Neural cell (in vitro differentiated cells): ENCODE measurements at regions not wholly inside any gene's neighbourhood (a gene's known extent, or its start where the extent isn't known, plus 50 kb on each side); places are given as distances from the start of the nearest gene placed in this dataset.

ENCODE experiments used
- CTCF ChIP-seq: fragments of 450-650 bp; IDR thresholded peaks from 2 replicates; pipeline ENCODE4 v1.5.1; 2014; ENCODE audit warnings: antibody characterized with exemption, mild to moderate bottlenecking, moderate library complexity; ENCODE audit not compliant: poor library complexity, severe bottlenecking
- EP300 ChIP-seq: fragments of 450-650 bp; conservative IDR thresholded peaks from 2 replicates; pipeline ENCODE4 v1.6.1; 2014; ENCODE audit warnings: antibody characterized with exemption, mild to moderate bottlenecking, moderate library complexity; ENCODE audit not compliant: poor library complexity, severe bottlenecking
- EZH2 ChIP-seq: fragments of 200-600, 300-800 bp; shearing (Covaris generic), sonication (generic); IDR thresholded peaks from 2 replicates; pipeline ENCODE4 v1.6.1; 2014; ENCODE audit warnings: antibody characterized with exemption, low read length, borderline replicate concordance, mild to moderate bottlenecking; ENCODE audit not compliant: insufficient read depth, poor library complexity, severe bottlenecking
- MXI1 ChIP-seq: fragments of 450-650 bp; conservative IDR thresholded peaks from 2 replicates; pipeline ENCODE4 v1.6.1; 2014; ENCODE audit warnings: antibody characterized with exemption, mild to moderate bottlenecking; ENCODE audit not compliant: poor library complexity, severe bottlenecking
- POLR2AphosphoS5 ChIP-seq: IDR thresholded peaks from 2 replicates; pipeline ENCODE4 v1.6.1; 2012
- RAD21 ChIP-seq: fragments of 450-650 bp; conservative IDR thresholded peaks from 2 replicates; pipeline ENCODE4 v1.6.1; 2014; ENCODE audit warnings: antibody characterized with exemption, mild to moderate bottlenecking, moderate library complexity
- REST ChIP-seq: IDR thresholded peaks from 2 replicates; pipeline ENCODE4 v1.6.1; 2012; ENCODE audit warnings: borderline replicate concordance
- SMC3 ChIP-seq: fragments of 450-650 bp; conservative IDR thresholded peaks from 2 replicates; pipeline ENCODE4 v1.6.1; 2014; ENCODE audit warnings: antibody characterized with exemption, mild to moderate bottlenecking, moderate library complexity; ENCODE audit not compliant: poor library complexity
- TAF1 ChIP-seq: IDR thresholded peaks from 2 replicates; pipeline ENCODE4 v1.6.1; 2012; ENCODE audit warnings: low read depth

GRCh38 chr5:143491646-143492045 is 88.2 kb upstream of the NR3C1 start:
- TF ChIP-seq REST (no peak), CTCF (no peak), TAF1 (no peak), EZH2 (no peak), POLR2AphosphoS5 (no peak), RAD21 (no peak), EP300 (no peak), MXI1 (no peak), SMC3 (no peak)
